ENCODE measurements at regions not wholly inside any gene's neighbourhood (a gene's known extent, or its start where the extent isn't known, plus 50 kb on each side); places are given as distances from the start of the nearest gene placed in this dataset.

DNA sequence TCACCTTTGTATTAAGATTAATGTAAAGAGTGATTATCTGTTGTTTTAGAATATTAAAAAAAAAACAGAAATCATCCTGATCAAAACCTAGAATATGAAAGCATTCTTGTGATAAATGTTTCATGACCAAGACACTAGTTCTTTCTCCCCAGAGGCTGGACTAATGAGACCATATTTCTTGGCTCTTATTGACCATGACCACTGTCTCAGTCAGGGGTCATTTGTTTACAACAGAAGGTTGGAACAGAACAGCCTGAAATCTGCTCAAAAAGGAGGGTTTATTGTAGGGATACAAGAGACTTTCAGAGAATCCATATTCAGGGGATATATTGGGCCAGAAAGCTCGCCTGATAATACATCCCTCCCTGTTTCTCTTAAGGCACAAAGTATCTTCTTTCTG is 87.7 kb downstream of the TMEM30B start:
- TF ChIP-seq EZH2 (IDR thresholded peaks at IDR 0.05; ENCODE audit: insufficient read depth, poor library complexity, severe bottlenecking): no peak
- no peak for TF ChIP-seq EZH2phosphoT487 (IDR thresholded peaks at IDR 0.05; ENCODE audit: insufficient read depth, low read depth)

Data from GM23248 (cell line).